C4-2B (cell line): ENCODE measurements at regions not wholly inside any gene's neighbourhood (a gene's known extent, or its start where the extent isn't known, plus 50 kb on each side); places are given as distances from the start of the nearest gene placed in this dataset.

Experiments
- H3K27ac ChIP-seq: fragments of 450-650 bp; 2 replicates; pipeline ENCODE4 v1.5.1; 2017
- CTCF ChIP-seq: fragments of 450-650 bp; conservative IDR thresholded peaks from 2 replicates; pipeline ENCODE4 v1.5.1; 2017; ENCODE audit warnings: mild to moderate bottlenecking
- ZFX ChIP-seq: fragments of 450-650 bp; IDR thresholded peaks from 2 replicates; pipeline ENCODE4 v1.6.1; 2017

- no peak for TF ChIP-seq ZFX
- TF ChIP-seq CTCF = no peak
- no peak overlapping the region for H3K27ac ChIP-seq
These were observed 261.0 kb downstream of the WDR11 start for GRCh38 chr10:121112136-121112535.

- H3K27ac ChIP-seq = no peak overlapping the region
- TF ChIP-seq CTCF = peak; percentile 34
- no peak for TF ChIP-seq ZFX
These were observed 261.6 kb downstream of the WDR11 start for GRCh38 chr10:121112579-121113384.

- H3K27ac ChIP-seq = no peak overlapping the region
- TF ChIP-seq ZFX = no peak
- TF ChIP-seq CTCF = no peak
These were observed 262.2 kb downstream of the WDR11 start for GRCh38 chr10:121113385-121113696.

- H3K27ac ChIP-seq = no peak overlapping the region
- no peak for TF ChIP-seq CTCF
- no peak for TF ChIP-seq ZFX
These were observed 262.7 kb downstream of the WDR11 start for GRCh38 chr10:121113911-121114310.

- TF ChIP-seq ZFX = no peak
- no peak for TF ChIP-seq CTCF
- no peak overlapping the region for H3K27ac ChIP-seq
These were observed 264.0 kb downstream of the WDR11 start for GRCh38 chr10:121115154-121115553.

- H3K27ac ChIP-seq = no peak overlapping the region
- no peak for TF ChIP-seq CTCF
- no peak for TF ChIP-seq ZFX
These were observed 270.3 kb downstream of the WDR11 start for GRCh38 chr10:121121462-121121861.

GRCh38 chr10:121127151-121127906, 276.2 kb downstream of the WDR11 start:
- H3K27ac ChIP-seq = no peak overlapping the region
- TF ChIP-seq CTCF = no peak
- no peak for TF ChIP-seq ZFX
